ENCODE measurements at regions not wholly inside any gene's neighbourhood (a gene's known extent, or its start where the extent isn't known, plus 50 kb on each side); places are given as distances from the start of the nearest gene placed in this dataset.
A peak's percentile ranks its signal among the peaks of the same experiment; 100 is the strongest.

DNA sequence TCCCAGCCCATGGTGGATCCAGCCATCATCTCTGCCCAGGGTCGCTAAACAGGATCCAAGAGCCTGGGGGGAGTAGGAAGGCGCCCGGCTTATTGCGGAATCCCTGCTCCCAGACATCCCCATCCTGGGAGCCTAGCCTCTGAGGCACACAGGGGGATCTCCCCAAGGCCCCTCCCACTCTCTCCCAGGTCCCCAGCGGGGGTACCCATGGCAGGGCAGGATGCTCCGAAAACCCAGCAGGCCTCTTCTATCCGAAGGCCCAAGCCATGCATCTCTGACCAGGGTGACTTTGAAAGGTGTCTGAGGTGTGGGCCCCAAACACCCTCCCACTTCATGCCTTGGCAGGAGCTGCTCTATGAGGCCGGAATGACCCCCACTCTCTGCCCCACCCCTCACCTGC is 81.7 kb upstream of the RUFY1 start:
- 57 to 67% methylated on average over 4 of the region's 8 CpGs for WGBS, 2 donors
- no peak for DNase-seq
- H3K36me3 ChIP-seq: no peaks in the 10 kb centered on the region

DNA sequence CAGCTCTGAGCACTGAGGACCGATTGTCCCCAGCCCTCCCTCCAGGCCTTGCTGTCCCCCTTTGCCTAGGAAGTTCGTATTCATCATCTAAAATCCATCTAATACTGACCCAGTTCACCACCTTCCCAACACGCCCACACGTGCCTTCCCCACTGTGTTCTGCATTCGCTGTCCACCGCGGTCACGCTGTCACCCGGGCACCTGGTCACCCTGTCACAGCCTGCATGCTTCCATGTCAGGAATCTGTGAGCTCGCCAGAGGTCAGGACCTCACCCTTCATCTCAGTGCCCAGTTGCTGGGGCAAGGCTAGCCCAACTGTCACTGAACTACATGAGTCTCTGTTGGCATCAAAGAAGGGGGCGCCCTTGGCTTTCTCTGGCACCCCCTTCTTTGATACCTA is 82.9 kb upstream of the RUFY1 start:
- no peak overlapping the region for H3K27ac ChIP-seq
- H3K9me3 ChIP-seq: no peaks in the 10 kb centered on the region
- TF ChIP-seq POLR2AphosphoS5 (IDR thresholded peaks at IDR 0.05) (no peak), POLR2A (IDR thresholded peaks at IDR 0.05) (no peak), EP300 (IDR thresholded peaks at IDR 0.05) (no peak)
- TF ChIP-seq, protein P1, sequence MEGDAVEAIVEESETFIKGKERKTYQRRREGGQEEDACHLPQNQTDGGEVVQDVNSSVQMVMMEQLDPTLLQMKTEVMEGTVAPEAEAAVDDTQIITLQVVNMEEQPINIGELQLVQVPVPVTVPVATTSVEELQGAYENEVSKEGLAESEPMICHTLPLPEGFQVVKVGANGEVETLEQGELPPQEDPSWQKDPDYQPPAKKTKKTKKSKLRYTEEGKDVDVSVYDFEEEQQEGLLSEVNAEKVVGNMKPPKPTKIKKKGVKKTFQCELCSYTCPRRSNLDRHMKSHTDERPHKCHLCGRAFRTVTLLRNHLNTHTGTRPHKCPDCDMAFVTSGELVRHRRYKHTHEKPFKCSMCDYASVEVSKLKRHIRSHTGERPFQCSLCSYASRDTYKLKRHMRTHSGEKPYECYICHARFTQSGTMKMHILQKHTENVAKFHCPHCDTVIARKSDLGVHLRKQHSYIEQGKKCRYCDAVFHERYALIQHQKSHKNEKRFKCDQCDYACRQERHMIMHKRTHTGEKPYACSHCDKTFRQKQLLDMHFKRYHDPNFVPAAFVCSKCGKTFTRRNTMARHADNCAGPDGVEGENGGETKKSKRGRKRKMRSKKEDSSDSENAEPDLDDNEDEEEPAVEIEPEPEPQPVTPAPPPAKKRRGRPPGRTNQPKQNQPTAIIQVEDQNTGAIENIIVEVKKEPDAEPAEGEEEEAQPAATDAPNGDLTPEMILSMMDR (IDR thresholded peaks at IDR 0.05): no peak
- no peak overlapping the region for H3K4me3 ChIP-seq
- no peak for ATAC-seq (ENCODE audit: low FRiP score in 2 of 2)
- peak in 1 of 2 donors; percentile 53 for DNase-seq
- H3K4me1 ChIP-seq: no peaks in the 10 kb centered on the region
- H3K36me3 ChIP-seq: no peaks in the 10 kb centered on the region
- no peaks in the 10 kb centered on the region for H3K27me3 ChIP-seq
- 94 to 96% methylated on average over 10 of the region's 11 CpGs for WGBS, 2 donors

More for the DNA sequence above, 81.7 kb upstream of the RUFY1 start:
- Histone ChIP-seq H3K4me3 (no peak overlapping the region), H3K9me3 (no peaks in the 10 kb centered on the region), H3K4me1 (no peaks in the 10 kb centered on the region), H3K27me3 (no peaks in the 10 kb centered on the region), H3K27ac (no peak overlapping the region)
- no peak for ATAC-seq (ENCODE audit: low FRiP score in 2 of 2)
- TF ChIP-seq POLR2A (IDR thresholded peaks at IDR 0.05) (no peak), EP300 (IDR thresholded peaks at IDR 0.05) (no peak), POLR2AphosphoS5 (IDR thresholded peaks at IDR 0.05) (no peak)
- TF ChIP-seq, protein P1 (IDR thresholded peaks at IDR 0.05): no peak

GRCh38 chr5:179464631-179465030 is 85.7 kb upstream of the RUFY1 start:
- 89 to 92% methylated on average over 10 of the region's 10 CpGs for WGBS, 2 donors
- no peak overlapping the region for H3K27ac ChIP-seq
- ATAC-seq (ENCODE audit: low FRiP score in 2 of 2) (no peak), DNase-seq (no peak)
- no peaks in the 10 kb centered on the region for H3K27me3 ChIP-seq
- H3K4me3 ChIP-seq: no peak overlapping the region
- H3K36me3 ChIP-seq: no peaks in the 10 kb centered on the region
- TF ChIP-seq POLR2A (IDR thresholded peaks at IDR 0.05): no peak
- TF ChIP-seq POLR2AphosphoS5 (IDR thresholded peaks at IDR 0.05): no peak
- no peak for TF ChIP-seq EP300 (IDR thresholded peaks at IDR 0.05)
- TF ChIP-seq, protein P1 (IDR thresholded peaks at IDR 0.05): no peak
- H3K4me1 ChIP-seq: no peaks in the 10 kb centered on the region
- H3K9me3 ChIP-seq: no peaks in the 10 kb centered on the region

DNA sequence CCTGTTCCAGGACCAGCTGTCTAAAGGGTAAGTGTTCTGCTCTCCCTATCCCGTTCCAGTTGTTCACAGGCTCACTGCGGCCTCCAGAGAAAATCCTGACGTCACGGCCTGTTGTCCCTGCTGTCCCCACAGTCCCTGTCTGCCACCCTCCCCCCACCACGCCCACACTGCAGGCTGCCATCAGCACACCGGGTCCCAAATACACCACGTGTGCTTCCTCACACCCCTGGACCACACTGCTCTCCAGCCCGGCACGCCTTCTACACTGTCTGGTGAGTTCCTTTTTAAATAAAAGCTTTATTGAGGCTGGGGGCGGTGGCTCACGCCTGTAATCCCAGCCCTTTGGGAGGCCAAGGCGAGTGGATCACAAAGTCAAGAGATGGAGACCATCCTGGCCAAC is 88.3 kb upstream of the RUFY1 start:
- ATAC-seq (ENCODE audit: low FRiP score in 2 of 2) (no peak), DNase-seq (no peak)
- TF ChIP-seq, protein P1 (IDR thresholded peaks at IDR 0.05): no peak
- TF ChIP-seq POLR2A (IDR thresholded peaks at IDR 0.05) (no peak), POLR2AphosphoS5 (IDR thresholded peaks at IDR 0.05) (no peak), EP300 (IDR thresholded peaks at IDR 0.05) (no peak)
- Histone ChIP-seq H3K4me1 (no peaks in the 10 kb centered on the region), H3K4me3 (no peak overlapping the region), H3K36me3 (no peaks in the 10 kb centered on the region), H3K27me3 (no peaks in the 10 kb centered on the region), H3K27ac (no peak overlapping the region), H3K9me3 (no peaks in the 10 kb centered on the region)
- WGBS, 2 donors: 76 to 88% methylated on average over 11 to 12 of the region's 12 CpGs

- H3K4me1 ChIP-seq: no peaks in the 10 kb centered on the region
- no peaks in the 10 kb centered on the region for H3K9me3 ChIP-seq
- no peak for DNase-seq
- 59 to 87% methylated on average over 2 to 3 of the region's 3 CpGs for WGBS, 2 donors
- H3K36me3 ChIP-seq: no peaks in the 10 kb centered on the region
- H3K27me3 ChIP-seq: no peaks in the 10 kb centered on the region
- H3K27ac ChIP-seq: no peak overlapping the region
- ATAC-seq (ENCODE audit: low FRiP score in 2 of 2): no peak
- no peak overlapping the region for H3K4me3 ChIP-seq
- TF ChIP-seq POLR2A (IDR thresholded peaks at IDR 0.05) (no peak), EP300 (IDR thresholded peaks at IDR 0.05) (no peak), POLR2AphosphoS5 (IDR thresholded peaks at IDR 0.05) (no peak)
- TF ChIP-seq, protein P1 (IDR thresholded peaks at IDR 0.05): no peak
Observed at GRCh38 chr5:179461576-179461975, 88.8 kb upstream of the RUFY1 start.

All from upper lobe of left lung (tissue), 6 donors.